ENCODE measurements at regions not wholly inside any gene's neighbourhood (a gene's known extent, or its start where the extent isn't known, plus 50 kb on each side); places are given as distances from the start of the nearest gene placed in this dataset.
"Not testable (repeated sequence)": the region's sequence is repeated elsewhere in the genome, so short reads cannot be mapped to it uniquely, and the experiment has no call there.

- DNase-seq, result no peak
Observed at GRCh38 chr3:81998139-81998755, 236.8 kb upstream of the GBE1 start.

- no peak for DNase-seq
Observed at GRCh38 chr3:81997390-81997789, 235.9 kb upstream of the GBE1 start.

GRCh38 chr3:81995329-81995728 is 233.9 kb upstream of the GBE1 start:
- DNase-seq, result no peak

- no peak for DNase-seq
Observed at GRCh38 chr3:81989758-81990157, 228.3 kb upstream of the GBE1 start.

GRCh38 chr3:81989274-81989673 is 227.8 kb upstream of the GBE1 start:
- DNase-seq, result no peak

GRCh38 chr3:81987412-81987811 is 226.0 kb upstream of the GBE1 start:
- not testable (repeated sequence) for DNase-seq

- no peak for DNase-seq
Observed at GRCh38 chr3:81985996-81986723, 224.7 kb upstream of the GBE1 start.

GRCh38 chr3:81983382-81983781 is 221.9 kb upstream of the GBE1 start:
- DNase-seq, result no peak

GRCh38 chr3:81980596-81981494 is 219.4 kb upstream of the GBE1 start:
- no peak for DNase-seq

GRCh38 chr3:81974751-81975150 is 213.3 kb upstream of the GBE1 start:
- DNase-seq, result no peak

GRCh38 chr3:81968658-81969057 is 207.2 kb upstream of the GBE1 start:
- no peak for DNase-seq

- no peak for DNase-seq
Observed at GRCh38 chr3:81967393-81967792, 205.9 kb upstream of the GBE1 start.

GRCh38 chr3:81965696-81966095 is 204.3 kb upstream of the GBE1 start:
- DNase-seq, result no peak

- no peak for DNase-seq
Observed at GRCh38 chr3:81962396-81962795, 201.0 kb upstream of the GBE1 start.

GRCh38 chr3:81958972-81959640 is 197.7 kb upstream of the GBE1 start:
- no peak for DNase-seq

GRCh38 chr3:81955878-81956277 is 194.4 kb upstream of the GBE1 start:
- DNase-seq, result no peak

- no peak for DNase-seq
Observed at GRCh38 chr3:81953111-81953510, 191.7 kb upstream of the GBE1 start.

- DNase-seq, result no peak
Observed at GRCh38 chr3:81952141-81952540, 190.7 kb upstream of the GBE1 start.

GRCh38 chr3:81951636-81952035 is 190.2 kb upstream of the GBE1 start:
- no peak for DNase-seq

- DNase-seq, result no peak
Observed at GRCh38 chr3:81951106-81951505, 189.7 kb upstream of the GBE1 start.

GRCh38 chr3:81947359-81947758 is 185.9 kb upstream of the GBE1 start:
- no peak for DNase-seq

GRCh38 chr3:81938681-81939080 is 177.2 kb upstream of the GBE1 start:
- DNase-seq, result no peak

- DNase-seq, result no peak
Observed at GRCh38 chr3:81936817-81937216, 175.4 kb upstream of the GBE1 start.
